RWPE2 (cell line): ENCODE measurements at regions not wholly inside any gene's neighbourhood (a gene's known extent, or its start where the extent isn't known, plus 50 kb on each side); places are given as distances from the start of the nearest gene placed in this dataset.
"Not testable (repeated sequence)": the region's sequence is repeated elsewhere in the genome, so short reads cannot be mapped to it uniquely, and the experiment has no call there.

Experiments used
- ATAC-seq: fragments of 200-7000 bp; cut with Tn5 transposase; 3 replicates; pipeline ENCODE4 v1.9.1; 2021; ENCODE audit warnings: low read depth
- DNase-seq: peaks from one replicate; pipeline ENCODE4 v3.0.0-alpha.2; 2020; ENCODE audit warnings: low spot score
- H3K27ac ChIP-seq: fragments of 450-650 bp; 2 replicates; pipeline ENCODE4 v1.5.1; 2017; ENCODE audit warnings: mild to moderate bottlenecking; ENCODE audit not compliant: poor library complexity, severe bottlenecking
- H3K27me3 ChIP-seq: fragments of 250-450 bp; sonication (Bioruptor Pico); 2 replicates; pipeline ENCODE4 v1.5.1; 2021; ENCODE audit warnings: mild to moderate bottlenecking, moderate library complexity; ENCODE audit not compliant: insufficient read depth, poor library complexity, severe bottlenecking
- H3K36me3 ChIP-seq: fragments of 250-450 bp; sonication (Bioruptor Pico); 2 replicates; pipeline ENCODE4 v1.5.1; 2020; ENCODE audit warnings: low read depth, mild to moderate bottlenecking, moderate library complexity
- H3K4me1 ChIP-seq: fragments of 250-450 bp; sonication (Bioruptor Pico); 2 replicates; pipeline ENCODE4 v1.5.1; 2021; ENCODE audit warnings: mild to moderate bottlenecking, moderate library complexity; ENCODE audit not compliant: insufficient read depth, poor library complexity, severe bottlenecking
- H3K4me3 ChIP-seq: fragments of 250-450 bp; sonication (Bioruptor Pico); 2 replicates; pipeline ENCODE4 v1.5.1; 2021; ENCODE audit warnings: mild to moderate bottlenecking, moderate library complexity; ENCODE audit not compliant: severe bottlenecking
- H3K9me3 ChIP-seq: fragments of 250-450 bp; sonication (Bioruptor Pico); 2 replicates; pipeline ENCODE4 v1.5.1; 2021; ENCODE audit warnings: mild to moderate bottlenecking, moderate library complexity; ENCODE audit not compliant: severe bottlenecking
- TF ChIP-seq, protein P1 (sequence below): fragments of 450-650 bp; IDR thresholded peaks from one replicate; pipeline ENCODE4 v1.5.1; 2017; ENCODE audit warnings: mild to moderate bottlenecking, moderate library complexity; ENCODE audit not compliant: poor library complexity, severe bottlenecking

DNA sequence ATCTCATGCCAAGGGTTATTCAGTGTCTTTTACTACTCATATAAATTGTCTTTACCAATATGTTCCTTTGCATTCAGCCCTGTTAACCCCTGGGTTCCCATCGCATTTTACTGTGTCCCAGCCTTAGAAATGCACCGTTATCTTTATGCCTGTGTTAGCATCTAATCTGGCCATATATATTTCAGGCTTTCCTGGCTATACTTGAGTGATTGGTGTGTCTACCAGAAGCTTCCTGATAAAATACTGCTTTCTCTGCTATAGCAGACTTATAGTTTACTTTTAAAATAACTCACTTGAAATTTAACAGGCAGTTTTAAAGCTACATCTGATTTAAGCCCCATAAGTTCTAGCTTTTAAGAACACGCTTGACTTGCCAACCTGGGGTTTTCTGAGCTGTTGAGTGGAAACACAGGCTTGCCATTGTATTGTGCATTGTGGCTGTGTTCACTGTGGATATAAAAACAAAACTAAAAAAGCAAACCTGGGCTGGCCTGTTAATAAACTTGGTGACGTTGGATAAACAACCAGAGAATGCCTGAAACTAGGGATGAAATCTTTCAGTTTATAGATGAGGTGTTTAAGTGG, 185.3 kb upstream of the TAPT1 start:
- Histone ChIP-seq H3K36me3 (no peaks in the 10 kb centered on the region), H3K27ac (no peak overlapping the region), H3K27me3 (no peaks in the 10 kb centered on the region), H3K4me1 (no peaks in the 10 kb centered on the region), H3K9me3 (no peaks in the 10 kb centered on the region), H3K4me3 (no peak overlapping the region)
- TF ChIP-seq, protein P1, sequence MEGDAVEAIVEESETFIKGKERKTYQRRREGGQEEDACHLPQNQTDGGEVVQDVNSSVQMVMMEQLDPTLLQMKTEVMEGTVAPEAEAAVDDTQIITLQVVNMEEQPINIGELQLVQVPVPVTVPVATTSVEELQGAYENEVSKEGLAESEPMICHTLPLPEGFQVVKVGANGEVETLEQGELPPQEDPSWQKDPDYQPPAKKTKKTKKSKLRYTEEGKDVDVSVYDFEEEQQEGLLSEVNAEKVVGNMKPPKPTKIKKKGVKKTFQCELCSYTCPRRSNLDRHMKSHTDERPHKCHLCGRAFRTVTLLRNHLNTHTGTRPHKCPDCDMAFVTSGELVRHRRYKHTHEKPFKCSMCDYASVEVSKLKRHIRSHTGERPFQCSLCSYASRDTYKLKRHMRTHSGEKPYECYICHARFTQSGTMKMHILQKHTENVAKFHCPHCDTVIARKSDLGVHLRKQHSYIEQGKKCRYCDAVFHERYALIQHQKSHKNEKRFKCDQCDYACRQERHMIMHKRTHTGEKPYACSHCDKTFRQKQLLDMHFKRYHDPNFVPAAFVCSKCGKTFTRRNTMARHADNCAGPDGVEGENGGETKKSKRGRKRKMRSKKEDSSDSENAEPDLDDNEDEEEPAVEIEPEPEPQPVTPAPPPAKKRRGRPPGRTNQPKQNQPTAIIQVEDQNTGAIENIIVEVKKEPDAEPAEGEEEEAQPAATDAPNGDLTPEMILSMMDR, result no peak
- ATAC-seq (no peak), DNase-seq (no peak)

DNA sequence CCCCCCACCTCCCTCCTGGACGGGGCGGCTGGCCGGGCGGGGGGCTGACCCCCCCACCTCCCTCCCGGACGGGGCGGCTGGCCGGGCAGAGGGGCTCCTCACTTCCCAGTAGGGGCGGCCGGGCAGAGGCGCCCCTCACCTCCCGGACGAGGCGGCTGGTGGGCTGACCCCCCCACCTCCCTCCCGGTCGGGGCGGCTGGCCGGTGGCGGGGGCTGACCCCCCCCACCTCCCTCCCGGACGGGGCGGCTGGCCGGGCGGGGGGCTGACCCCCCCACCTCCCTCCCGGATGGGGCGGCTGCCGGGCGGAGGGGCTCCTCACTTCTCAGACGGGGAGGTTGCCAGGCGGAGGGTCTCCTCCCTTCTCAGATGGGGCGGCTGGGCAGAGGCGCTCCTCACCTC, 166.9 kb upstream of the TAPT1 start:
- ATAC-seq, H3K4me1 ChIP-seq, DNase-seq, H3K27ac ChIP-seq, H3K27me3 ChIP-seq, H3K9me3 ChIP-seq, H3K36me3 ChIP-seq, H3K4me3 ChIP-seq: not testable (repeated sequence)

DNA sequence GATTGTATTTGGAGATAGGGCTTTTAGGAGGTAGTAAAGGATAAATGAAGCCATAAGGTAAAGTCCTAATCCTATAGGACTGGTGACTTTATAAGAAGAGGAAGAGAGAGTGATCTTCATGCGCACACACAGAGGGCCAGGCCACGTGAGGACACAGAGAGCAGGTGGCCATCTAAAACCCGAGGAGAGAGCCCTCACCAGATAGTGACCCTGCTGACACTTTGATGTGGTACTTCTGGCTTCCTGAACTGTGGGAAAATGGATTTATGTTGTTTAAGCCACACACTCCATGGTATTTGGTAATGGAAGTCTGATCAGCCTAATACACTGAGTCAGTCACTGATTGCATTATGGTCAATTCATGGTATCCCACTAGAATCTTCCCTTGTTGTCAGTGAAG, 164.9 kb upstream of the TAPT1 start:
- Histone ChIP-seq H3K27ac (no peak overlapping the region), H3K4me3 (no peak overlapping the region), H3K4me1 (no peaks in the 10 kb centered on the region), H3K27me3 (no peaks in the 10 kb centered on the region), H3K9me3 (no peaks in the 10 kb centered on the region), H3K36me3 (no peaks in the 10 kb centered on the region)
- ATAC-seq (no peak), DNase-seq (no peak)
- TF ChIP-seq, protein P1, result no peak

DNA sequence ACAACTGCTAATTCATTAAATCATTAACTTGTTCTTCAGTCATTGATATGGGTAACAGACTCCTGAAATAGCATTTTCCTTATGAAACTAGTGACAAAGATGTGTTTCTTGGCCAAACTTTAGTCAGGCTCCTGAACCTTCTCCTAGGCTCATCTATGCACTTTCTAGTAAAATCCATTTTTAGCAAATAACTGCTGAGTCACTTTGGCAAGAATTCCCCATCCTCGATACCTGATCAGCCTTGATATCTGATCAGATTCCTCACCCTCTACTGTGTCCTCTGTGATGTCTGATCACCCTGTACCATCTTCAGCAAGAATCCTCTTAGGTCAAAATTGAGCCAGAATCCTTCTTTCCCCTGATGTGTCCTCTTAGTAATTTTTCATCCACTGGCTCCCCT, 161.2 kb upstream of the TAPT1 start:
- no peak for ATAC-seq
- TF ChIP-seq, protein P1, result no peak
- no peaks in the 10 kb centered on the region for H3K27me3 ChIP-seq
- no peak overlapping the region for H3K4me3 ChIP-seq
- H3K4me1 ChIP-seq, result no peaks in the 10 kb centered on the region
- no peaks in the 10 kb centered on the region for H3K9me3 ChIP-seq
- no peaks in the 10 kb centered on the region for H3K36me3 ChIP-seq
- no peak for DNase-seq
- H3K27ac ChIP-seq, result no peak overlapping the region

DNA sequence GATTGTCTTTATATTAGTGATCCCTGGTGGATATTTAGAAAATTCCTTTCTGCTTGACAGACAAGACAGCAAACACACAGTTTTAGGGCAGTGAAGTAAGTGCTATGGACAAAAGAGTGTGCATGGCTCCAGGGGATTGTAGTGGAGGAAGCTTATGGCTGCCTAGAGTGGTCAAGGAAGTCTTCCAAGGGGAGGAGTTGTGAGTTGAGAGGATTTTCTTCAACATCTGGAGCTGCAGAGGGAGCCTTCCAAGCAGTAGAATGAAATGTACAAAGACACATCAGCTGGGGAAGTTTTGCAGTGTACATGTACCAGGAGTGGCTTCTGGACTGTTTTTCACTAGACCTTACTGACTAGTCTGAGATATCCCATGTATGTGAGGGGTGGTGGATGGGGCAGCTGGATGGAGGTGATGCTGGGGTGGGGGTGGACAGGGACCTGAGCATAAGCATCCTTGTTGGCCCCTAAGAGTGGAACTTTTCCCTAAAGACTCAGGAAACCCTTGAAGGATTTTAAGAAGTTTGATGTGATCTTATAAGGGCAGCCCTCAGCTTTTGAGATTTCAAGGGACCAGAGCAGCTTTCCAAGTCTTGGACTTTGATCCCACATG, 160.5 kb upstream of the TAPT1 start:
- ATAC-seq, result no peak
- TF ChIP-seq, protein P1, result no peak
- Histone ChIP-seq H3K4me1 (no peaks in the 10 kb centered on the region), H3K27me3 (no peaks in the 10 kb centered on the region), H3K9me3 (no peaks in the 10 kb centered on the region), H3K27ac (no peak overlapping the region), H3K36me3 (no peaks in the 10 kb centered on the region), H3K4me3 (no peak overlapping the region)
- DNase-seq, result no peak
